ENCODE measurements at regions not wholly inside any gene's neighbourhood (a gene's known extent, or its start where the extent isn't known, plus 50 kb on each side); places are given as distances from the start of the nearest gene placed in this dataset.

DNA sequence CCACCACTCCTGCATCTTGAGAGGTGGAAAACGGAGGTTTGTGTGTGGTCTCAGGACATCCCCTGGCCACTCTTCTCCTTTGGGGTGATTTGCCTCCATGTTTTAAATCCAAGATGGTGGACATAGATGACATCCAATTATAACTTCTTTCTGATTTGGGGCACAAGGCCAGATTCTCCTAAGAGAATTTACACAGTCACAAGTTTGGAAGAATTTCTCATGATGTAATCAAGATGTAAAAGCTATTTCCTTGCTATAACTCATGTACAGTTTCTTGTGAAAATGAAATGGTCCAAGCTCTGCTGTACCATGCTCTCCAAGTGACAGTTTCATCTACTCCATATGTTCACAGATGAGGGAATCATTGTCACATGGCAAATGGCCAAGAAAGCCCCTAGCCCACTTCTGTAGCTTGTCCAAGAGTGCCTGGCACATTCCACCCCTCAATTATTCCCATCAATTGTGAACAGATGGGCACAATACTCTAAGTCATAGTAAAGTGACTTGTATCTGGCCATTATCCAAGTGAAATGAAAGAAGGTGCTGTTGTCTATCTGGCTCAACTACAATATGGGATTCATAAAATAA, 134.6 kb upstream of the ROPN1 start:
- TF ChIP-seq, protein P1, sequence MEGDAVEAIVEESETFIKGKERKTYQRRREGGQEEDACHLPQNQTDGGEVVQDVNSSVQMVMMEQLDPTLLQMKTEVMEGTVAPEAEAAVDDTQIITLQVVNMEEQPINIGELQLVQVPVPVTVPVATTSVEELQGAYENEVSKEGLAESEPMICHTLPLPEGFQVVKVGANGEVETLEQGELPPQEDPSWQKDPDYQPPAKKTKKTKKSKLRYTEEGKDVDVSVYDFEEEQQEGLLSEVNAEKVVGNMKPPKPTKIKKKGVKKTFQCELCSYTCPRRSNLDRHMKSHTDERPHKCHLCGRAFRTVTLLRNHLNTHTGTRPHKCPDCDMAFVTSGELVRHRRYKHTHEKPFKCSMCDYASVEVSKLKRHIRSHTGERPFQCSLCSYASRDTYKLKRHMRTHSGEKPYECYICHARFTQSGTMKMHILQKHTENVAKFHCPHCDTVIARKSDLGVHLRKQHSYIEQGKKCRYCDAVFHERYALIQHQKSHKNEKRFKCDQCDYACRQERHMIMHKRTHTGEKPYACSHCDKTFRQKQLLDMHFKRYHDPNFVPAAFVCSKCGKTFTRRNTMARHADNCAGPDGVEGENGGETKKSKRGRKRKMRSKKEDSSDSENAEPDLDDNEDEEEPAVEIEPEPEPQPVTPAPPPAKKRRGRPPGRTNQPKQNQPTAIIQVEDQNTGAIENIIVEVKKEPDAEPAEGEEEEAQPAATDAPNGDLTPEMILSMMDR (IDR thresholded peaks at IDR 0.05), result no peak
- TF ChIP-seq EP300 (IDR thresholded peaks at IDR 0.05), result no peak
- TF ChIP-seq POLR2A (IDR thresholded peaks at IDR 0.05), result no peak
